H1 (cell line): ENCODE measurements at regions not wholly inside any gene's neighbourhood (a gene's known extent, or its start where the extent isn't known, plus 50 kb on each side); places are given as distances from the start of the nearest gene placed in this dataset.

Source experiments
- CTCF ChIA-PET: fragments of 300-600 bp; sonication (Branson Sonifier 250); formaldehyde crosslinking; loops from one replicate; lab custom pipeline; 2021; ENCODE audit not compliant: partially characterized antibody; lab: Charles Lee
- POLR2A ChIA-PET: fragments of 300-600 bp; sonication (Branson Sonifier 250); formaldehyde crosslinking; loops from one replicate; lab custom pipeline; 2021; ENCODE audit warnings: inconsistent platforms; ENCODE audit not compliant: partially characterized antibody; lab: Charles Lee
- DNase-seq, 2 experiments: peaks; one replicate each; pipeline versions ENCODE4 v3.0.0 to v3.0.0-alpha.2; 2010 to 2022; ENCODE audit warnings: low spot score in 2 of 2, low read depth in 1 of 2, mixed read lengths in 1 of 2
- FAIRE-seq: peaks from 2 replicates; lab custom pipeline; 2011; peaks lifted over from hg19 to GRCh38; lab: Jason Lieb, UNC
- H2AFZ ChIP-seq: 2 replicates; pipeline ENCODE4 v1.8.1; 2012; ENCODE audit warnings: low read length, inconsistent platforms
- H2AK5ac ChIP-seq: 2 replicates; pipeline ENCODE4 v1.6.1; 2013; ENCODE audit warnings: low read depth, low read length
- H2BK120ac ChIP-seq: replicated peaks from 2 replicates; pipeline ENCODE3; 2013; ENCODE audit warnings: low read depth, low read length, inconsistent platforms
- H2BK12ac ChIP-seq: 2 replicates; pipeline ENCODE4 v1.6.1; 2013; ENCODE audit warnings: low read depth, low read length
- H2BK15ac ChIP-seq: 2 replicates; pipeline ENCODE4 v1.6.1; 2013; ENCODE audit warnings: low read length
- H2BK20ac ChIP-seq: 2 replicates; pipeline ENCODE4 v1.6.1; 2013; ENCODE audit warnings: low read length
- H2BK5ac ChIP-seq: 2 replicates; pipeline ENCODE4 v1.6.1; 2013; ENCODE audit warnings: low read depth, low read length
- H3K14ac ChIP-seq: 2 replicates; pipeline ENCODE4 v1.6.1; 2013; ENCODE audit warnings: inconsistent platforms; ENCODE audit not compliant: insufficient read length
- H3K18ac ChIP-seq: 2 replicates; pipeline ENCODE4 v1.6.1; 2013; ENCODE audit warnings: low read length; ENCODE audit errors: extremely low read depth
- H3K23ac ChIP-seq: 2 replicates; pipeline ENCODE4 v1.6.1; 2013; ENCODE audit warnings: inconsistent platforms; ENCODE audit not compliant: insufficient read length
- H3K23me2 ChIP-seq: 2 replicates; pipeline ENCODE4 v1.6.1; 2013; ENCODE audit warnings: low read depth, low read length
- H3K27ac ChIP-seq: 2 replicates; pipeline ENCODE4 v1.6.1; 2011; ENCODE audit warnings: low read depth, low read length, inconsistent platforms
- H3K27me3 ChIP-seq, 4 experiments: replicated peaks in 1 of 4; 1 replicate in 1 of 4; 2 replicates in 3 of 4; pipeline versions ENCODE4 v1.6.1 to v1.8.1; 2011 to 2013; ENCODE audit warnings: low read length in 3 of 4, mild to moderate bottlenecking in 3 of 4, inconsistent platforms in 2 of 4, mixed read lengths in 2 of 4, moderate library complexity in 1 of 4; ENCODE audit not compliant: control insufficient read depth in 3 of 4, insufficient read depth in 3 of 4; ENCODE audit errors: extremely low read depth in 1 of 4
- H3K36me3 ChIP-seq, 4 experiments: 2 replicates each; pipeline versions ENCODE4 v1.6.1 to v1.8.1; 2011 to 2013; ENCODE audit warnings: mild to moderate bottlenecking in 4 of 4, low read length in 3 of 4, moderate library complexity in 2 of 4, control low read depth in 1 of 4, inconsistent platforms in 1 of 4; ENCODE audit not compliant: insufficient read depth in 4 of 4, control insufficient read depth in 2 of 4
- H3K4ac ChIP-seq: replicated peaks from 2 replicates; pipeline ENCODE3; 2013; ENCODE audit warnings: low read length, low read depth, mixed read lengths, inconsistent platforms; ENCODE audit not compliant: insufficient read length
- H3K4me1 ChIP-seq, 4 experiments: replicated peaks in 1 of 4; 1 replicate in 1 of 4; 2 replicates in 3 of 4; pipeline versions ENCODE4 v1.6.1 to v1.8.1; 2011 to 2013; ENCODE audit warnings: low read length in 3 of 4, inconsistent platforms in 2 of 4, mixed read lengths in 1 of 4; ENCODE audit not compliant: insufficient read depth in 4 of 4, control insufficient read depth in 3 of 4
- H3K4me2 ChIP-seq, 2 experiments: 2 replicates each; pipeline versions ENCODE4 v1.6.1 to v1.8.1; 2011 to 2013; ENCODE audit warnings: low read depth in 2 of 2, low read length in 2 of 2, control low read depth in 1 of 2, inconsistent platforms in 1 of 2, mild to moderate bottlenecking in 1 of 2; ENCODE audit not compliant: insufficient read depth in 1 of 2
- H3K4me3 ChIP-seq, 4 experiments: fragments of 200-600, 300-600 bp in 1 of 4; sonication (generic), shearing (Covaris generic), sonication (Bioruptor Twin) in 1 of 4; 2 replicates each; pipeline versions ENCODE4 v1.5.1 to v1.8.1; 2011 to 2016; ENCODE audit warnings: low read length in 4 of 4, low read depth in 3 of 4, control low read depth in 2 of 4, inconsistent platforms in 2 of 4, mild to moderate bottlenecking in 2 of 4, mixed read lengths in 1 of 4, moderate library complexity in 1 of 4; ENCODE audit not compliant: insufficient read depth in 2 of 4; ENCODE audit errors: extremely low read depth in 1 of 4
- H3K56ac ChIP-seq: replicated peaks from 2 replicates; pipeline ENCODE3; 2013; ENCODE audit warnings: low read depth, mild to moderate bottlenecking, mixed read lengths, low read length, inconsistent platforms; ENCODE audit not compliant: insufficient read length
- H3K79me1 ChIP-seq: 2 replicates; pipeline ENCODE4 v1.6.1; 2013; ENCODE audit warnings: low read depth, low read length, control low read depth
- H3K79me2 ChIP-seq, 2 experiments: 2 replicates each; pipeline versions ENCODE4 v1.6.1 to v1.8.1; 2012 to 2013; ENCODE audit warnings: low read length in 2 of 2, mild to moderate bottlenecking in 2 of 2, inconsistent platforms in 1 of 2; ENCODE audit not compliant: insufficient read depth in 2 of 2, control insufficient read depth in 1 of 2
- H3K9ac ChIP-seq, 4 experiments: replicated peaks in 1 of 4; 1 replicate in 1 of 4; 2 replicates in 3 of 4; pipeline versions ENCODE4 v1.6.1 to v1.8.1; 2011 to 2013; ENCODE audit warnings: low read depth in 3 of 4, low read length in 3 of 4, control low read depth in 2 of 4, mild to moderate bottlenecking in 2 of 4, moderate library complexity in 2 of 4, inconsistent platforms in 1 of 4; ENCODE audit errors: extremely low read depth in 1 of 4
- H3K9me3 ChIP-seq, 2 experiments: 2 replicates each; pipeline versions ENCODE4 v1.6.1 to v1.8.1; 2012 to 2013; ENCODE audit warnings: mild to moderate bottlenecking in 2 of 2, moderate library complexity in 2 of 2, control low read depth in 1 of 2, inconsistent platforms in 1 of 2, low read depth in 1 of 2, low read length in 1 of 2, mixed read lengths in 1 of 2; ENCODE audit not compliant: insufficient read depth in 2 of 2
- H4K20me1 ChIP-seq, 2 experiments: replicated peaks in 1 of 2; 2 replicates each; pipeline versions ENCODE3 to v1.8.1; 2011 to 2013; ENCODE audit warnings: inconsistent platforms in 2 of 2, low read length in 2 of 2, mild to moderate bottlenecking in 1 of 2; ENCODE audit not compliant: insufficient read depth in 2 of 2, control insufficient read depth in 1 of 2
- H4K5ac ChIP-seq: 2 replicates; pipeline ENCODE4 v1.6.1; 2013; ENCODE audit warnings: low read length, low read depth, mixed read lengths, inconsistent platforms; ENCODE audit not compliant: insufficient read length
- H4K8ac ChIP-seq: 2 replicates; pipeline ENCODE4 v1.8.0; 2013; ENCODE audit warnings: mild to moderate bottlenecking, moderate library complexity, low read length, inconsistent platforms; ENCODE audit not compliant: insufficient read depth; ENCODE audit errors: extremely low read depth
- H4K91ac ChIP-seq: replicated peaks from 2 replicates; pipeline ENCODE3; 2013; ENCODE audit warnings: low read length, mixed read lengths, inconsistent platforms; ENCODE audit not compliant: insufficient read length
- KDM1A ChIP-seq: fragments of 200-600, 300-600 bp; sonication (generic); IDR thresholded peaks from 2 replicates; pipeline ENCODE4 v1.7.1; 2016; ENCODE audit warnings: mild to moderate bottlenecking, low read length, borderline replicate concordance
- NANOG ChIP-seq: IDR thresholded peaks from 2 replicates; pipeline ENCODE4 v1.6.1; 2011; ENCODE audit warnings: low read length, low read depth, mild to moderate bottlenecking, inconsistent platforms; ENCODE audit not compliant: insufficient read depth, poor library complexity, severe bottlenecking
- RAD21 ChIP-seq, 2 experiments: IDR thresholded peaks in 1 of 2; conservative IDR thresholded peaks in 1 of 2; 2 replicates each; pipeline ENCODE4 v1.6.1; 2011; ENCODE audit warnings: low read depth in 2 of 2, low read length in 2 of 2, improper control_type of control experiment in 1 of 2, inconsistent platforms in 1 of 2, mild to moderate bottlenecking in 1 of 2, moderate library complexity in 1 of 2
- WGBS, 2 experiments: shearing (Covaris generic) in 1 of 2; methylation state at CpG; one replicate each; pipeline versions ENCODE4 v1.1.6 to v1.1.7; 2013 to 2015; ENCODE audit warnings: low lambda C conversion rate in 2 of 2, mixed read lengths in 2 of 2, inconsistent platforms in 1 of 2, low coverage in 1 of 2, missing lambda C conversion rate in 1 of 2; ENCODE audit not compliant: insufficient replicate concordance in 2 of 2, insufficient coverage in 1 of 2, insufficient read length in 1 of 2; ENCODE audit errors: extremely low coverage in 1 of 2, missing lambda C conversion rate in 1 of 2; 5-methylcytosine and 5-hydroxymethylcytosine counted together

- POLR2A ChIA-PET = no interaction called here
These were observed 755.1 kb upstream of the IGFBP7 start for GRCh38 chr4:57865264-57865663.

More at GRCh38 chr4:57865264-57865663, 755.1 kb upstream of the IGFBP7 start:
- Histone ChIP-seq H3K14ac (no peak overlapping the region), H3K79me2 (no peaks in the 10 kb centered on the region), H4K20me1 (no peaks in the 10 kb centered on the region), H3K18ac (no peak overlapping the region), H4K5ac (no peak overlapping the region), H2BK5ac (no peak overlapping the region), H3K4me1 (no peaks in the 10 kb centered on the region), H3K27ac (no peak overlapping the region), H3K9ac (no peak overlapping the region), H4K8ac (no peak overlapping the region), H3K23me2 (no peaks in the 10 kb centered on the region), H2BK20ac (no peak overlapping the region), H3K27me3 (no peaks in the 10 kb centered on the region), H2BK15ac (no peak overlapping the region), H3K36me3 (no peaks in the 10 kb centered on the region), H4K91ac (no peak overlapping the region), H3K4me2 (no peak overlapping the region), H3K79me1 (no peaks in the 10 kb centered on the region), H3K4me3 (no peak overlapping the region), H3K9me3 (no peaks in the 10 kb centered on the region), H2BK120ac (no peak overlapping the region), H3K4ac (no peak overlapping the region), H2AK5ac (no peak overlapping the region), H2AFZ (no peak overlapping the region), H3K23ac (no peak overlapping the region)
- CTCF ChIA-PET = interaction anchor here (0.9 kb wide), 1 partner anchor 250 kb away, joined by 3 read pairs; no protein-coding TSS in a partner anchor
- no peak for DNase-seq
- 87% methylated on average over 1 of the region's 1 CpG; no CpG with 5 or more reads in 1 of the 2 experiments for WGBS, 2 experiments
- no peak for FAIRE-seq
- TF ChIP-seq NANOG (no peak), KDM1A (no peak), RAD21 (IDR thresholded peaks at IDR 0.05 in 1 of 2, conservative IDR thresholded peaks at IDR 0.05 in 1 of 2; ENCODE audit: low read depth in 2 of 2, low read length in 2 of 2) (no peak)
- TF ChIP-seq, all 59 proteins: peak for 0
- H3K56ac ChIP-seq = no peak overlapping the region
- no peak overlapping the region for H2BK12ac ChIP-seq
